ENCODE measurements at regions not wholly inside any gene's neighbourhood (a gene's known extent, or its start where the extent isn't known, plus 50 kb on each side); places are given as distances from the start of the nearest gene placed in this dataset.
"Not testable (repeated sequence)": the region's sequence is repeated elsewhere in the genome, so short reads cannot be mapped to it uniquely, and the experiment has no call there.

- TF ChIP-seq CTCF (IDR thresholded peaks at IDR 0.05); REST (IDR thresholded peaks at IDR 0.05; ENCODE audit: insufficient read depth in 1 of 2, low read depth in 2 of 2, low read length in 1 of 2): not testable (repeated sequence)
Observed at GRCh38 chr1:148267066-148267465, 115.0 kb upstream of the NBPF11 start.
